SKM-1 (cell line): ENCODE measurements at regions not wholly inside any gene's neighbourhood (a gene's known extent, or its start where the extent isn't known, plus 50 kb on each side); places are given as distances from the start of the nearest gene placed in this dataset.
"Not testable (repeated sequence)": the region's sequence is repeated elsewhere in the genome, so short reads cannot be mapped to it uniquely, and the experiment has no call there.

Experiments
- DNase-seq: peaks from one replicate; lab custom pipeline; 2025; ENCODE audit not compliant: unreplicated experiment; lab: John Stamatoyannopoulos, UW

- no peak for DNase-seq
Observed at GRCh38 chr11:98185245-98185644, 835.5 kb upstream of the CNTN5 start.

GRCh38 chr11:98194611-98195010 is 826.1 kb upstream of the CNTN5 start:
- no peak for DNase-seq

GRCh38 chr11:98195300-98195699 is 825.4 kb upstream of the CNTN5 start:
- no peak for DNase-seq

- DNase-seq = no peak
Observed at GRCh38 chr11:98207086-98207485, 813.7 kb upstream of the CNTN5 start.

- no peak for DNase-seq
Observed at GRCh38 chr11:98227278-98227677, 793.5 kb upstream of the CNTN5 start.

GRCh38 chr11:98230678-98231077 is 790.1 kb upstream of the CNTN5 start:
- DNase-seq = no peak

GRCh38 chr11:98234698-98235097 is 786.1 kb upstream of the CNTN5 start:
- no peak for DNase-seq

GRCh38 chr11:98243897-98244296 is 776.9 kb upstream of the CNTN5 start:
- DNase-seq = no peak

- no peak for DNase-seq
Observed at GRCh38 chr11:98260983-98261382, 759.8 kb upstream of the CNTN5 start.

GRCh38 chr11:98277251-98277912 is 743.4 kb upstream of the CNTN5 start:
- no peak for DNase-seq

GRCh38 chr11:98289617-98290263 is 731.0 kb upstream of the CNTN5 start:
- DNase-seq = no peak

- DNase-seq = no peak
Observed at GRCh38 chr11:98296091-98296880, 724.5 kb upstream of the CNTN5 start.

GRCh38 chr11:98300719-98301118 is 720.0 kb upstream of the CNTN5 start:
- no peak for DNase-seq

GRCh38 chr11:98307827-98308491 is 712.8 kb upstream of the CNTN5 start:
- DNase-seq = no peak

- DNase-seq = not testable (repeated sequence)
Observed at GRCh38 chr11:98330306-98330705, 690.4 kb upstream of the CNTN5 start.

GRCh38 chr11:98358551-98358950 is 662.2 kb upstream of the CNTN5 start:
- no peak for DNase-seq

- DNase-seq = no peak
Observed at GRCh38 chr11:98365190-98365589, 655.6 kb upstream of the CNTN5 start.

- no peak for DNase-seq
Observed at GRCh38 chr11:98365941-98366340, 654.8 kb upstream of the CNTN5 start.

- no peak for DNase-seq
Observed at GRCh38 chr11:98390391-98390790, 630.4 kb upstream of the CNTN5 start.

GRCh38 chr11:98394500-98394899 is 626.2 kb upstream of the CNTN5 start:
- DNase-seq = not testable (repeated sequence)

GRCh38 chr11:98398508-98398907 is 622.2 kb upstream of the CNTN5 start:
- no peak for DNase-seq

GRCh38 chr11:98409069-98409468 is 611.7 kb upstream of the CNTN5 start:
- DNase-seq = no peak
